Adrenal gland (tissue), 9 donors: ENCODE measurements at regions not wholly inside any gene's neighbourhood (a gene's known extent, or its start where the extent isn't known, plus 50 kb on each side); places are given as distances from the start of the nearest gene placed in this dataset.

ENCODE experiments used
- DNase-seq, 7 donors: peaks; one replicate each; pipeline ENCODE4 v3.0.0-alpha.2; 2019 to 2020
- H3K27ac ChIP-seq, 5 donors: fragments of 200-600 bp; sonication (generic) in 4 of 5; 1 replicate in 3 of 5; 2 replicates in 2 of 5; pipeline versions ENCODE4 v1.5.1 to v1.8.0; 2016 to 2020; ENCODE audit warnings: mild to moderate bottlenecking in 1 of 5
- H3K27me3 ChIP-seq: fragments of 200-600 bp; 2 replicates; pipeline ENCODE4 v1.8.0; 2021
- H3K36me3 ChIP-seq, 2 donors: fragments of 200-600 bp; replicated peaks in 1 of 2; 1 replicate in 1 of 2; 2 replicates in 1 of 2; pipeline versions ENCODE4 v1.5.1 to v1.8.0; 2018 to 2022
- H3K4me1 ChIP-seq, 2 donors: fragments of 200-600 bp; replicated peaks in 1 of 2; 1 replicate in 1 of 2; 2 replicates in 1 of 2; pipeline versions ENCODE4 v1.5.1 to v1.8.0; 2018 to 2021
- H3K4me3 ChIP-seq, 4 donors: fragments of 200-600 bp; sonication (generic) in 3 of 4; one replicate each; pipeline ENCODE4 v1.5.1; 2016 to 2018
- H3K9me3 ChIP-seq, 3 donors: fragments of 200-600 bp; sonication (generic) in 1 of 3; replicated peaks in 1 of 3; 1 replicate in 2 of 3; 2 replicates in 1 of 3; pipeline versions ENCODE4 v1.5.1 to v1.8.0; 2016 to 2021
- POLR2A ChIP-seq, 2 donors: fragments of 450-650 bp; IDR thresholded peaks; one replicate each; pipeline ENCODE4 v1.6.1; 2017; ENCODE audit warnings: antibody characterized with exemption in 2 of 2, mild to moderate bottlenecking in 2 of 2, moderate library complexity in 1 of 2
- WGBS, 4 donors: extraction: QIAGEN DNeasy Blood & Tissue Kit in 2 of 4; methylation state at CpG; one replicate each; pipeline versions ENCODE4 v1.1.5 to v1.1.7; 2013 to 2017; 5-methylcytosine and 5-hydroxymethylcytosine counted together
- intact Hi-C, 2 donors: fragments of 100-400 bp; cut with DNase I; formaldehyde crosslinking; loops; one replicate each; pipeline versions ENCODE4 v1.14.1 to v1.15.0; 2022 to 2023
- TF ChIP-seq, protein P1 (sequence below), 6 experiments: fragments of 450-650 bp in 4 of 6; fragments of 200-600 bp in 2 of 6; sonication (generic) in 1 of 6; IDR thresholded peaks; 1 replicate in 5 of 6; 2 replicates in 1 of 6; pipeline versions ENCODE4 v1.5.1 to v1.8.0; 2016 to 2021; ENCODE audit warnings: antibody characterized with exemption in 6 of 6, mild to moderate bottlenecking in 2 of 6, moderate library complexity in 1 of 6
- donor health status: healthy with polysubstance abuse.
- donor health status: Bipolar disorder and iron deficiency.
- donor health status: DM: yes; HTN: yes; CAD: no.
- donor health status: DM: no; HTN: no; CAD: no.
- donor health status: DM: no; HTN: no; CAD: no.

DNA sequence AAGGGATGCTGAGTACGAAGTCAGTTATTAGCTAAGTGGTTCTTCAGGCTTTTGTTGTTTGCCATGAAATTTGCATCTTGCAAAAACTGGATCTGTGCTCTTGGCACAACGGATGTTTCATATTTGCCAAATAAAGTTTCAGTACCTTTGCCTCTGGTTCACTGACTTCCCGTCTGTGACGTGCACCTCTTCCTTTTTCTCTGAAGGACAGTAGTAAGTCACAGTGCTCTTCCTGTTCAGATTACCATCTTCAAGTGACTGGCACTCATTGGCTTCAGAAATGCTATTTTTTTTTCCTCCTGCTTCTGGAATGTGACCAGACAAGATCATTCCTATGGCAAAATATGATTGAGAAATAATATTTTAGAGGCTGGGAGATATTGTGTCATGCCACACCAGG lies 75.9 kb upstream of the GREM2 start:
- H3K4me3 ChIP-seq, result no peak overlapping the region
- 54 to 57% (median 55%) methylated on average over 4 of the region's 4 CpGs for WGBS, 4 donors
- H3K4me1 ChIP-seq, result no peaks in the 10 kb centered on the region
- H3K27ac ChIP-seq, result no peak overlapping the region
- intact Hi-C loops, result no loop called here
- no peaks in the 10 kb centered on the region for H3K9me3 ChIP-seq
- TF ChIP-seq, protein P1, sequence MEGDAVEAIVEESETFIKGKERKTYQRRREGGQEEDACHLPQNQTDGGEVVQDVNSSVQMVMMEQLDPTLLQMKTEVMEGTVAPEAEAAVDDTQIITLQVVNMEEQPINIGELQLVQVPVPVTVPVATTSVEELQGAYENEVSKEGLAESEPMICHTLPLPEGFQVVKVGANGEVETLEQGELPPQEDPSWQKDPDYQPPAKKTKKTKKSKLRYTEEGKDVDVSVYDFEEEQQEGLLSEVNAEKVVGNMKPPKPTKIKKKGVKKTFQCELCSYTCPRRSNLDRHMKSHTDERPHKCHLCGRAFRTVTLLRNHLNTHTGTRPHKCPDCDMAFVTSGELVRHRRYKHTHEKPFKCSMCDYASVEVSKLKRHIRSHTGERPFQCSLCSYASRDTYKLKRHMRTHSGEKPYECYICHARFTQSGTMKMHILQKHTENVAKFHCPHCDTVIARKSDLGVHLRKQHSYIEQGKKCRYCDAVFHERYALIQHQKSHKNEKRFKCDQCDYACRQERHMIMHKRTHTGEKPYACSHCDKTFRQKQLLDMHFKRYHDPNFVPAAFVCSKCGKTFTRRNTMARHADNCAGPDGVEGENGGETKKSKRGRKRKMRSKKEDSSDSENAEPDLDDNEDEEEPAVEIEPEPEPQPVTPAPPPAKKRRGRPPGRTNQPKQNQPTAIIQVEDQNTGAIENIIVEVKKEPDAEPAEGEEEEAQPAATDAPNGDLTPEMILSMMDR (IDR thresholded peaks at IDR 0.05), result no peak
- no peak for TF ChIP-seq POLR2A (IDR thresholded peaks at IDR 0.05)
- H3K36me3 ChIP-seq, result no peaks in the 10 kb centered on the region
- H3K27me3 ChIP-seq, result peaks cover 5% of the 10 kb centered on the region
- DNase-seq, result no peak

DNA sequence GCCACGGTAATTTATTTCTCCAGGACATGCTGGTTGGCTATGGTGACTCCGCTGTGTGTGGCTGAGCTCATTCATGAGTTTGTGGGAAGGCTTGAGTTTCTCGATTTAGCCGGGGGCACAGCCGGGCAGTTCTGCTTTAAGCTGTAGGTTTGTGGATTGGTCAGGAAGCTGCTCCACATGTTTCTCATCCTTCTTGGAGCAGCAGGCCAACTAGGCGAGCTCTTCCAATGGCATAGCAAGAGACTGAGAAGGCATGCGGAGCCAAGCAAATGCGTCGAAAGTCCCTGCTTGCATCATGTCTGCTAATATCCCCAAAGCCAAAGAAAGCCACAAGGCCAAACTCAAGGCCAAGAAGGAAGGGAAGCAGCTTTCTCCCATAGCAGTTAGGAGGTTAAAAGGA lies 71.6 kb upstream of the GREM2 start:
- Histone ChIP-seq H3K27me3 (no peaks in the 10 kb centered on the region), H3K4me1 (no peaks in the 10 kb centered on the region), H3K27ac (no peak overlapping the region), H3K9me3 (no peaks in the 10 kb centered on the region), H3K4me3 (no peak overlapping the region), H3K36me3 (no peaks in the 10 kb centered on the region)
- no peak for DNase-seq
- TF ChIP-seq POLR2A (IDR thresholded peaks at IDR 0.05), result no peak
- TF ChIP-seq, protein P1 (IDR thresholded peaks at IDR 0.05), result no peak
- 76 to 89% (median 89%) methylated on average over 8 to 9 of the region's 9 CpGs for WGBS, 4 donors
- intact Hi-C loops, result no loop called here

DNA sequence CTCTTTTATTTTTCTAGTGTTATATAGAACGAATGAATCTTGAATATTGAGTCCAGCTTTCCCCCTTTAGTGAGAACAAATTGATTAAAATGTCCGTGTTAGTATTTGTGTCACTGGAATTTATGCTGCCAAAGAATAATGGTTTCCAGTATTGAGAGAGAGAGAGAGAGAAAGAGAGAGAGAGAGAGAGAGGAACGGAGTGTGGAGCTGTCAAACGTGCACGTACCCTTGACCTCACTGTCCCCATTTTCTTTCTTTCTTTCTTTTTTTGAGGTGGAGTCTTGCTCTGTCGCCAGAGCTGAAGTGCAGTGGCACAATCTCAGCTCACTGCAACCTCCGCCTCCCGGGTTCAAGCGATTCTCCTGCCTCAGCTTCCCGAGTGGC lies 70.9 kb upstream of the GREM2 start:
- intact Hi-C loops, result no loop called here
- Histone ChIP-seq H3K9me3 (no peaks in the 10 kb centered on the region), H3K27ac (no peak overlapping the region), H3K4me3 (no peak overlapping the region), H3K27me3 (no peaks in the 10 kb centered on the region), H3K4me1 (no peaks in the 10 kb centered on the region), H3K36me3 (no peaks in the 10 kb centered on the region)
- TF ChIP-seq, protein P1 (IDR thresholded peaks at IDR 0.05), result no peak
- TF ChIP-seq POLR2A (IDR thresholded peaks at IDR 0.05), result no peak
- WGBS, 4 donors, result 67 to 72% (median 70%) methylated on average over 10 of the region's 10 CpGs
- DNase-seq, result no peak

DNA sequence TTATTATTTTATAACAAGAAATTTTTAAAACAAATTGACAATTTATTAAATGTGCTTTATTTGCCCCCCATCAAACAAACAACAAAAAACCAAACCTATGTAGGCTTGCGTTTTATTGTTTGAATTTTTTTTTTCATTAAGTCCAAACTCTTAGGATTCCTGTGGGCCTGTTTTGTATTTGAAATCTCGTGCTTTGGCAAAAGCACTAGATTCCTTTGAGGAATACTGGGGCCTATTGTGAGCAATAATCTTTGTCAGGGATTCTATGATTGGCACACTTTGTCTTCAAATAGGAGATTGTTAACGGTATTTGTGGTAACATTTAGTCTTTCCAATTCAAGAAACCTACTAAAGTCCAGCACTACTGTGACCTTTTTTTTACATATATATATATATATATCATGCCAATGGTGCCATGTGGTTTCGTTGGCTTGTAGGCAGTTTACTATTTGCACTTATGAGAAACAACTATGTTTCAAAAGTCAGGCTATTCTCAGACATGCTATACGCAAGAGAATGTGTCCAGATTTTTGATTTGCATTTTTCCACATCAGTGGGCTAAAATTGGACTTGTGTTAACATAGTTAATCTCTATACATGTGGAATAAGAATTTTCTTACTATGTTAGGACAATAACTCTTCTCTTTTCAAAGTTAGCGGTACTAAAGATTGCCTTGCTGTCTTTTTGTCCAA lies 70.4 kb upstream of the GREM2 start:
- H3K27me3 ChIP-seq, result no peaks in the 10 kb centered on the region
- 36 to 73% (median 57%) methylated on average over 6 of the region's 6 CpGs for WGBS, 4 donors
- intact Hi-C loops, result no loop called here
- H3K4me1 ChIP-seq, result no peaks in the 10 kb centered on the region
- H3K27ac ChIP-seq, result no peak overlapping the region
- TF ChIP-seq POLR2A (IDR thresholded peaks at IDR 0.05), result no peak
- TF ChIP-seq, protein P1 (IDR thresholded peaks at IDR 0.05), result no peak
- DNase-seq, result no peak
- H3K9me3 ChIP-seq, result no peaks in the 10 kb centered on the region
- H3K36me3 ChIP-seq, result no peaks in the 10 kb centered on the region
- H3K4me3 ChIP-seq, result no peak overlapping the region
